ENCODE measurements at regions not wholly inside any gene's neighbourhood (a gene's known extent, or its start where the extent isn't known, plus 50 kb on each side); places are given as distances from the start of the nearest gene placed in this dataset.

DNA sequence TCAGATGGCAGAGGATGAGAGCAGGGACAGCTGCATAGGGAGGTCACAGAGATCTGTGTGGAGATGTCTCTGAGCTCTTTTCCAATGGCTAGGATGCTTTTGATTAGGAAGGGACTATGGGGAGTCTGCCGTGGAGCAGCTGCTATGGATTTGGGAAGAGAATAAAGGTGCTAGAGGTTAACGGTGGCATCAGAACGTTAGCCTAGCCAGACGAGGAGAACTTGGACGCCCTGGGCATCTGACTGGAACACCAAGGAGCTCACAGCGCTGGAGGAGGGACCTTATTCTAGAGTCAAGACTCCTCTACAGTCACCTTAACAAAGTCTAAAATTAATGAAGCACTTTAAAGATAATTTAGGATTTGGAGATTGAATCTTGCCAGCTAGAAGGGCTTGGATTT, 157.2 kb upstream of the B3GAT1 start:
- Histone ChIP-seq H3K23me2 (ENCODE audit: low read depth, low read length) (peaks cover 4% of the 10 kb centered on the region; the same call in 1 of the 2 replicates), H3K9ac (replicated peaks in 1 of 4; ENCODE audit: extremely low read depth in 1 of 4, low read depth in 3 of 4, low read length in 3 of 4) (no peak overlapping the region), H2BK120ac (replicated peaks; ENCODE audit: low read depth, low read length) (no peak overlapping the region), H4K8ac (ENCODE audit: extremely low read depth, insufficient read depth, low read length) (no peak overlapping the region), H3K4me1 (replicated peaks in 1 of 4; ENCODE audit: control insufficient read depth in 3 of 4, insufficient read depth in 4 of 4, low read length in 3 of 4) (no peaks in the 10 kb centered on the region; a peak in 1 of 7 replicates), H2BK12ac (ENCODE audit: low read depth, low read length) (no peak overlapping the region), H3K27me3 (replicated peaks in 1 of 4; ENCODE audit: control insufficient read depth in 3 of 4, extremely low read depth in 1 of 4, insufficient read depth in 3 of 4, low read length in 3 of 4) (peaks cover 0 to 2% (median 0%) of the 10 kb centered on the region in 4 experiments; a peak in 1 of 7 replicates), H2BK20ac (ENCODE audit: low read length) (no peak overlapping the region), H2BK5ac (ENCODE audit: low read depth, low read length) (no peak overlapping the region), H3K36me3 (ENCODE audit: control insufficient read depth in 2 of 4, insufficient read depth in 4 of 4, low read length in 3 of 4) (no peaks in the 10 kb centered on the region; a peak in 1 of 8 replicates), H3K56ac (replicated peaks; ENCODE audit: insufficient read length, low read depth, low read length) (no peak overlapping the region), H3K4me3 (ENCODE audit: extremely low read depth in 1 of 4, insufficient read depth in 2 of 4, low read depth in 3 of 4, low read length in 4 of 4) (no peak overlapping the region), H2AK5ac (ENCODE audit: low read depth, low read length) (no peak overlapping the region), H3K4ac (replicated peaks; ENCODE audit: insufficient read length, low read depth, low read length) (no peak overlapping the region), H3K9me3 (ENCODE audit: insufficient read depth in 2 of 2, low read depth in 1 of 2, low read length in 1 of 2) (peaks cover 0 to 3% of the 10 kb centered on the region in 2 experiments; a peak in 1 of 4 replicates), H2AFZ (ENCODE audit: low read length) (no peak overlapping the region), H3K79me2 (ENCODE audit: control insufficient read depth in 1 of 2, insufficient read depth in 2 of 2, low read length in 2 of 2) (no peaks in the 10 kb centered on the region), H4K20me1 (replicated peaks in 1 of 2; ENCODE audit: control insufficient read depth in 1 of 2, insufficient read depth in 2 of 2, low read length in 2 of 2) (no peaks in the 10 kb centered on the region), H3K14ac (ENCODE audit: insufficient read length) (no peak overlapping the region), H4K5ac (ENCODE audit: insufficient read length, low read depth, low read length) (no peak overlapping the region), H3K4me2 (ENCODE audit: insufficient read depth in 1 of 2, low read depth in 2 of 2, low read length in 2 of 2) (no peak overlapping the region), H3K18ac (ENCODE audit: extremely low read depth, low read length) (no peak overlapping the region), H2BK15ac (ENCODE audit: low read length) (no peak overlapping the region), H3K27ac (ENCODE audit: low read depth, low read length) (no peak overlapping the region), H4K91ac (replicated peaks; ENCODE audit: insufficient read length, low read length) (no peak overlapping the region), H3K23ac (ENCODE audit: insufficient read length) (no peak overlapping the region), H3K79me1 (ENCODE audit: low read depth, low read length) (no peaks in the 10 kb centered on the region)
- no peak for DNase-seq (ENCODE audit: low read depth in 1 of 2, low spot score in 2 of 2)
- ChIA-PET CTCF (ENCODE audit: partially characterized antibody) (interaction anchor here (0.8 to 1.7 kb wide), 4 partner anchors 8 to 299 kb away, joined by 3 to 5 read pairs (median 4); no protein-coding TSS in a partner anchor), POLR2A (ENCODE audit: partially characterized antibody) (no interaction called here)
- WGBS, 2 experiments (ENCODE audit: extremely low coverage in 1 of 2, insufficient coverage in 1 of 2, insufficient read length in 1 of 2, insufficient replicate concordance in 2 of 2, low coverage in 1 of 2, low lambda C conversion rate in 2 of 2, missing lambda C conversion rate in 1 of 2): 85% methylated on average over 6 of the region's 6 CpGs; no CpG with 5 or more reads in 1 of the 2 experiments
- FAIRE-seq: no peak
- no peak for TF ChIP-seq FOSL1 (IDR thresholded peaks at IDR 0.05; ENCODE audit: insufficient read depth, low read depth, low read length)
- TF ChIP-seq, protein P1, sequence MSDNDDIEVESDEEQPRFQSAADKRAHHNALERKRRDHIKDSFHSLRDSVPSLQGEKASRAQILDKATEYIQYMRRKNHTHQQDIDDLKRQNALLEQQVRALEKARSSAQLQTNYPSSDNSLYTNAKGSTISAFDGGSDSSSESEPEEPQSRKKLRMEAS (IDR thresholded peaks at IDR 0.05): no peak
- TF ChIP-seq, protein P2, sequence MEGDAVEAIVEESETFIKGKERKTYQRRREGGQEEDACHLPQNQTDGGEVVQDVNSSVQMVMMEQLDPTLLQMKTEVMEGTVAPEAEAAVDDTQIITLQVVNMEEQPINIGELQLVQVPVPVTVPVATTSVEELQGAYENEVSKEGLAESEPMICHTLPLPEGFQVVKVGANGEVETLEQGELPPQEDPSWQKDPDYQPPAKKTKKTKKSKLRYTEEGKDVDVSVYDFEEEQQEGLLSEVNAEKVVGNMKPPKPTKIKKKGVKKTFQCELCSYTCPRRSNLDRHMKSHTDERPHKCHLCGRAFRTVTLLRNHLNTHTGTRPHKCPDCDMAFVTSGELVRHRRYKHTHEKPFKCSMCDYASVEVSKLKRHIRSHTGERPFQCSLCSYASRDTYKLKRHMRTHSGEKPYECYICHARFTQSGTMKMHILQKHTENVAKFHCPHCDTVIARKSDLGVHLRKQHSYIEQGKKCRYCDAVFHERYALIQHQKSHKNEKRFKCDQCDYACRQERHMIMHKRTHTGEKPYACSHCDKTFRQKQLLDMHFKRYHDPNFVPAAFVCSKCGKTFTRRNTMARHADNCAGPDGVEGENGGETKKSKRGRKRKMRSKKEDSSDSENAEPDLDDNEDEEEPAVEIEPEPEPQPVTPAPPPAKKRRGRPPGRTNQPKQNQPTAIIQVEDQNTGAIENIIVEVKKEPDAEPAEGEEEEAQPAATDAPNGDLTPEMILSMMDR (IDR thresholded peaks at IDR 0.05; ENCODE audit: control extremely low read depth in 1 of 3, insufficient read depth in 1 of 3, low read depth in 1 of 3, low read length in 3 of 3): no peak
